ENCODE measurements at regions not wholly inside any gene's neighbourhood (a gene's known extent, or its start where the extent isn't known, plus 50 kb on each side); places are given as distances from the start of the nearest gene placed in this dataset.

- DNase-seq = no peak
Observed at GRCh38 chr18:70468861-70469547, 180.2 kb downstream of the SOCS6 start.

- DNase-seq = peak; percentile 83
Observed at GRCh38 chr18:70464343-70465114, 175.7 kb downstream of the SOCS6 start.

- DNase-seq = no peak
Observed at GRCh38 chr18:70463085-70463484, 174.2 kb downstream of the SOCS6 start.

GRCh38 chr18:70462078-70462439, 173.2 kb downstream of the SOCS6 start:
- DNase-seq = no peak

- no peak for DNase-seq
Observed at GRCh38 chr18:70461323-70462077, 172.7 kb downstream of the SOCS6 start.

GRCh38 chr18:70459731-70460130, 170.9 kb downstream of the SOCS6 start:
- no peak for DNase-seq

- no peak for DNase-seq
Observed at GRCh38 chr18:70459251-70459650, 170.4 kb downstream of the SOCS6 start.

GRCh38 chr18:70457788-70458187, 168.9 kb downstream of the SOCS6 start:
- no peak for DNase-seq

- no peak for DNase-seq
Observed at GRCh38 chr18:70457223-70457622, 168.4 kb downstream of the SOCS6 start.

GRCh38 chr18:70456376-70456775, 167.5 kb downstream of the SOCS6 start:
- DNase-seq = no peak

- DNase-seq = no peak
Observed at GRCh38 chr18:70455731-70456130, 166.9 kb downstream of the SOCS6 start.

- DNase-seq = peak; percentile 78
Observed at GRCh38 chr18:70454704-70455322, 166.0 kb downstream of the SOCS6 start.

- DNase-seq = no peak
Observed at GRCh38 chr18:70453058-70453775, 164.4 kb downstream of the SOCS6 start.

- no peak for DNase-seq
Observed at GRCh38 chr18:70452501-70452900, 163.7 kb downstream of the SOCS6 start.

GRCh38 chr18:70450426-70451253, 161.8 kb downstream of the SOCS6 start:
- no peak for DNase-seq

GRCh38 chr18:70448588-70448987, 159.7 kb downstream of the SOCS6 start:
- DNase-seq = no peak

- no peak for DNase-seq
Observed at GRCh38 chr18:70446063-70446462, 157.2 kb downstream of the SOCS6 start.

- no peak for DNase-seq
Observed at GRCh38 chr18:70442933-70443332, 154.1 kb downstream of the SOCS6 start.

- DNase-seq = peak; percentile 21
Observed at GRCh38 chr18:70432804-70433400, 144.1 kb downstream of the SOCS6 start.

- no peak for DNase-seq
Observed at GRCh38 chr18:70431203-70431624, 142.4 kb downstream of the SOCS6 start.

GRCh38 chr18:70430501-70431173, 141.8 kb downstream of the SOCS6 start:
- no peak for DNase-seq

Measured in suppressor macrophage treated with lipopolysaccharide for 4 hours (primary cell).